ENCODE measurements at regions not wholly inside any gene's neighbourhood (a gene's known extent, or its start where the extent isn't known, plus 50 kb on each side); places are given as distances from the start of the nearest gene placed in this dataset.

DNA sequence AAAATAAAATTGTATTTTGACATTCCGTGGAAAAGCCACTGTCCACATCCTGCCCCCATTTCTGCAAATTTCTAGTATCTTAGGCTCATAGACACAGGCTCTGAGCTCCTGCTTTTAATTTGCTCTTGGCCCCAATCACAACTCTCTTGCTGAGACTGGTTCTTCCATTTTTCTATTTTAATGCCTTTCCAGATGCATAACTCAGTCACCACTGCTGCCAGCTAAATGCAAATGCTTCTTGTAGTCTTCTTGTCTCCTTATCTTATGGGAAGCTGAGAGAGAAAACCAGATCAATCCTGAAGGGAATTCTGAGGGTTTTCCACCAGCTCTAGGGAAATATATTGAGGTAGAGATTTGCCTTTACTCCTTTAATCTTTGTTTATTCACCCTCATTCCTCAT is 149.0 kb downstream of the DHRS2 start:
- TF ChIP-seq, protein P1, sequence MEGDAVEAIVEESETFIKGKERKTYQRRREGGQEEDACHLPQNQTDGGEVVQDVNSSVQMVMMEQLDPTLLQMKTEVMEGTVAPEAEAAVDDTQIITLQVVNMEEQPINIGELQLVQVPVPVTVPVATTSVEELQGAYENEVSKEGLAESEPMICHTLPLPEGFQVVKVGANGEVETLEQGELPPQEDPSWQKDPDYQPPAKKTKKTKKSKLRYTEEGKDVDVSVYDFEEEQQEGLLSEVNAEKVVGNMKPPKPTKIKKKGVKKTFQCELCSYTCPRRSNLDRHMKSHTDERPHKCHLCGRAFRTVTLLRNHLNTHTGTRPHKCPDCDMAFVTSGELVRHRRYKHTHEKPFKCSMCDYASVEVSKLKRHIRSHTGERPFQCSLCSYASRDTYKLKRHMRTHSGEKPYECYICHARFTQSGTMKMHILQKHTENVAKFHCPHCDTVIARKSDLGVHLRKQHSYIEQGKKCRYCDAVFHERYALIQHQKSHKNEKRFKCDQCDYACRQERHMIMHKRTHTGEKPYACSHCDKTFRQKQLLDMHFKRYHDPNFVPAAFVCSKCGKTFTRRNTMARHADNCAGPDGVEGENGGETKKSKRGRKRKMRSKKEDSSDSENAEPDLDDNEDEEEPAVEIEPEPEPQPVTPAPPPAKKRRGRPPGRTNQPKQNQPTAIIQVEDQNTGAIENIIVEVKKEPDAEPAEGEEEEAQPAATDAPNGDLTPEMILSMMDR (IDR thresholded peaks at IDR 0.05; ENCODE audit: borderline replicate concordance, insufficient read depth, low read depth, low read length): no peak
- H3K4me3 ChIP-seq (ENCODE audit: low read depth, low read length): no peak overlapping the region

DNA sequence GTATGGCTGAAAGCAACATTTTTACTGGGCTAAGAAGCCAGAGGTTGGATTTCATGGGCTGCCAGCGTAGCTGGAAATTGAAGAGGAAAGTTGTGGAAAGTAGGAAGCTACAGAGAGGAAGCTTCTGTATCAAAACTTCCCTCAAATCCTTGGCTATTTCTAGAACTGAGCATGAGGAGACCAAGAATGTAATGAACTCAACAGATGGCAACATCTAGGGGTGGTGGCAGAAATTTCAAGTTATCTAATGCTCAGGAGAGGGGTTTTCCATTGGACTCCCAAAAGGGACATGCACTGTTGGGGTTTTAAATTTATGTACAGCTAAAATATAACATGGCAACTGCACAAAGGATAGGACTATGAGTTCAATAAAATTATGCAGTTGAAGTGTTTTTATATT is 151.3 kb downstream of the DHRS2 start:
- H3K4me3 ChIP-seq (ENCODE audit: low read depth, low read length): no peak overlapping the region
- TF ChIP-seq, protein P1 (IDR thresholded peaks at IDR 0.05; ENCODE audit: borderline replicate concordance, insufficient read depth, low read depth, low read length): no peak

- TF ChIP-seq, protein P1 (IDR thresholded peaks at IDR 0.05; ENCODE audit: borderline replicate concordance, insufficient read depth, low read depth, low read length): no peak
- H3K4me3 ChIP-seq (ENCODE audit: low read depth, low read length): no peak overlapping the region
These were observed 153.5 kb downstream of the DHRS2 start for GRCh38 chr14:23789696-23790095.

- no peak overlapping the region for H3K4me3 ChIP-seq (ENCODE audit: low read depth, low read length)
- TF ChIP-seq, protein P1 (IDR thresholded peaks at IDR 0.05; ENCODE audit: borderline replicate concordance, insufficient read depth, low read depth, low read length): no peak
These were observed 157.4 kb downstream of the DHRS2 start for GRCh38 chr14:23793532-23793931.

- no peak overlapping the region for H3K4me3 ChIP-seq (ENCODE audit: low read depth, low read length)
- TF ChIP-seq, protein P1 (IDR thresholded peaks at IDR 0.05; ENCODE audit: borderline replicate concordance, insufficient read depth, low read depth, low read length): no peak
These were observed 152.8 kb upstream of the DHRS4 start for GRCh38 chr14:23800811-23801210.

DNA sequence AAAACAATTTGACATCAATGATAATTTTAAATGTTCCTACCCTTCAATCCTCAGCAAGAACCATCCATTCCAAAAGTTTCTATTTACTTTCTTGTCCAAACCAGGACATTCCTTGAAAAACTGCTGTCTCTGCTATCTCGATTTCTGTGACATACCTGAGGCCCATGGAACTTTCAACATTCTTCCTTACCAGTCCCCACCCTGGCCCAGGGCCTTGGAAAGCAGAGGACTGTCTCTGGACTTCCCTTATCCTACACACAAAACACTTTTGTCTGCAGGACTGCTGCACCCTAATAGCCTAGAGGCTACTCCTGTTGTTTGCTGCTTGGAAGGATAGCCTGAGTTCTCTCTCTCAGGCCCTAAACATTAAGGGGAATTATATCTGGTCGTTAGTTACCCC is 151.8 kb upstream of the DHRS4 start:
- TF ChIP-seq, protein P1 (IDR thresholded peaks at IDR 0.05; ENCODE audit: borderline replicate concordance, insufficient read depth, low read depth, low read length): no peak
- H3K4me3 ChIP-seq (ENCODE audit: low read depth, low read length): no peak overlapping the region

GRCh38 chr14:23804817-23805216 is 148.8 kb upstream of the DHRS4 start:
- TF ChIP-seq, protein P1 (IDR thresholded peaks at IDR 0.05; ENCODE audit: borderline replicate concordance, insufficient read depth, low read depth, low read length): no peak
- no peak overlapping the region for H3K4me3 ChIP-seq (ENCODE audit: low read depth, low read length)

All from GM12875 (cell line).